CD14-positive monocyte (primary cell): ENCODE measurements at regions not wholly inside any gene's neighbourhood (a gene's known extent, or its start where the extent isn't known, plus 50 kb on each side); places are given as distances from the start of the nearest gene placed in this dataset.
"Not testable (repeated sequence)": the region's sequence is repeated elsewhere in the genome, so short reads cannot be mapped to it uniquely, and the experiment has no call there.

Source experiments
- DNase-seq, 3 donors: peaks; one replicate each; pipeline ENCODE4 v3.0.0-alpha.2; 2011 to 2022
- H2AFZ ChIP-seq: 2 replicates; pipeline ENCODE4 v1.6.0; 2012; ENCODE audit warnings: mild to moderate bottlenecking, low read depth, low read length, inconsistent platforms; ENCODE audit not compliant: insufficient read depth, poor library complexity, severe bottlenecking
- H3K27ac ChIP-seq, 2 donors: 1 replicate in 1 of 2; 2 replicates in 1 of 2; pipeline ENCODE4 v1.5.1; 2012 to 2013; ENCODE audit warnings: low read length in 2 of 2, control low read depth in 1 of 2, inconsistent platforms in 1 of 2, low read depth in 1 of 2, mild to moderate bottlenecking in 1 of 2
- H3K27me3 ChIP-seq, 2 donors: one replicate each; pipeline versions ENCODE4 v1.6.0 to v1.6.1; 2011 to 2013; ENCODE audit warnings: low read length in 2 of 2; ENCODE audit not compliant: control insufficient read depth in 2 of 2, insufficient read depth in 2 of 2
- H3K36me3 ChIP-seq, 2 donors: replicated peaks in 1 of 2; 1 replicate in 1 of 2; 2 replicates in 1 of 2; pipeline versions ENCODE4 v1.5.1 to v1.6.1; 2012 to 2013; ENCODE audit warnings: low read length in 2 of 2, control low read depth in 1 of 2, inconsistent platforms in 1 of 2, mild to moderate bottlenecking in 1 of 2; ENCODE audit not compliant: insufficient read depth in 2 of 2, control insufficient read depth in 1 of 2
- H3K4me1 ChIP-seq, 2 donors: 1 replicate in 1 of 2; 2 replicates in 1 of 2; pipeline versions ENCODE4 v1.5.1 to v1.6.1; 2012 to 2013; ENCODE audit warnings: low read length in 2 of 2, control low read depth in 1 of 2, inconsistent platforms in 1 of 2, mild to moderate bottlenecking in 1 of 2, moderate library complexity in 1 of 2; ENCODE audit not compliant: insufficient read depth in 2 of 2, control insufficient read depth in 1 of 2
- H3K4me2 ChIP-seq: replicated peaks from 2 replicates; pipeline ENCODE3; 2012; ENCODE audit warnings: low read length, moderate library complexity, mild to moderate bottlenecking; ENCODE audit not compliant: poor library complexity, severe bottlenecking; ENCODE audit errors: extremely low read depth
- H3K4me3 ChIP-seq, 3 experiments: fragments of 200-600 bp in 1 of 3; sonication (generic) in 1 of 3; replicated peaks in 1 of 3; 1 replicate in 2 of 3; 2 replicates in 1 of 3; pipeline ENCODE4 v1.5.1; 2011 to 2013; ENCODE audit warnings: low read length in 3 of 3, mild to moderate bottlenecking in 3 of 3, control low read depth in 2 of 3, low read depth in 2 of 3, inconsistent platforms in 1 of 3, moderate library complexity in 1 of 3
- H3K79me2 ChIP-seq: 2 replicates; pipeline ENCODE4 v1.6.0; 2012; ENCODE audit warnings: mild to moderate bottlenecking, control low read depth, inconsistent platforms, low read length, moderate library complexity; ENCODE audit not compliant: insufficient read depth
- H3K9ac ChIP-seq: 2 replicates; pipeline ENCODE4 v1.6.0; 2017; ENCODE audit warnings: low read length, mild to moderate bottlenecking; ENCODE audit not compliant: insufficient read depth, poor library complexity, severe bottlenecking
- H3K9me3 ChIP-seq, 2 donors: replicated peaks in 1 of 2; 1 replicate in 1 of 2; 2 replicates in 1 of 2; pipeline versions ENCODE4 v1.5.1 to v1.6.1; 2012 to 2013; ENCODE audit warnings: low read length in 2 of 2, control low read depth in 1 of 2; ENCODE audit not compliant: control insufficient read depth in 1 of 2, insufficient read depth in 1 of 2
- H4K20me1 ChIP-seq: 2 replicates; pipeline ENCODE4 v1.6.0; 2012; ENCODE audit warnings: mild to moderate bottlenecking, low read length, control low read depth, moderate library complexity; ENCODE audit not compliant: insufficient read depth
- H3K27ac Mint-ChIP-seq, 7 donors: one replicate each; pipeline ENCODE4 v1.8.0; 2020; ENCODE audit warnings: mild to moderate bottlenecking in 7 of 7, mixed read lengths in 7 of 7, moderate library complexity in 6 of 7, inconsistent platforms in 2 of 7
- H3K27me3 Mint-ChIP-seq, 3 donors: one replicate each; pipeline ENCODE4 v1.8.0; 2021 to 2022; ENCODE audit warnings: low read depth in 3 of 3, mild to moderate bottlenecking in 3 of 3, mixed read lengths in 3 of 3, moderate library complexity in 3 of 3, inconsistent platforms in 1 of 3
- H3K36me3 Mint-ChIP-seq, 2 donors: one replicate each; pipeline ENCODE4 v1.8.0; 2020; ENCODE audit warnings: mixed read lengths in 2 of 2, inconsistent platforms in 1 of 2, mild to moderate bottlenecking in 1 of 2
- H3K4me1 Mint-ChIP-seq: one replicate; pipeline ENCODE4 v1.8.0; 2020; ENCODE audit warnings: mild to moderate bottlenecking, mixed read lengths
- H3K4me3 Mint-ChIP-seq, 2 donors: one replicate each; pipeline ENCODE4 v1.8.0; 2020; ENCODE audit warnings: mild to moderate bottlenecking in 2 of 2, mixed read lengths in 2 of 2, moderate library complexity in 1 of 2
- H3K9me3 Mint-ChIP-seq, 7 donors: one replicate each; pipeline ENCODE4 v1.8.0; 2020 to 2022; ENCODE audit warnings: mixed read lengths in 7 of 7, mild to moderate bottlenecking in 6 of 7, moderate library complexity in 6 of 7, inconsistent platforms in 2 of 7
- WGBS: methylation state at CpG from one replicate; pipeline ENCODE4 v1.1.5; 2013; ENCODE audit warnings: missing lambda C conversion rate; ENCODE audit not compliant: insufficient coverage; 5-methylcytosine and 5-hydroxymethylcytosine counted together
- intact Hi-C, 2 donors: fragments of 100-400 bp; cut with micrococcal nuclease; formaldehyde crosslinking; loops; one replicate each; pipeline versions ENCODE4 v1.15.0 to v1.15.1; 2023
- TF ChIP-seq, protein P1 (sequence below): fragments of 200-600 bp; IDR thresholded peaks from one replicate; pipeline ENCODE4 v1.8.0; 2022; ENCODE audit warnings: antibody characterized with exemption, mild to moderate bottlenecking

- no peaks in the 10 kb centered on the region for H3K27me3 Mint-ChIP-seq
- no peak overlapping the region for H3K4me3 Mint-ChIP-seq
- WGBS: 94% methylated on average over 3 of the region's 10 CpGs
- Histone ChIP-seq H3K4me1 (no peaks in the 10 kb centered on the region), H3K79me2 (no peaks in the 10 kb centered on the region), H3K27me3 (no peaks in the 10 kb centered on the region), H3K4me2 (no peak overlapping the region), H3K36me3 (no peaks in the 10 kb centered on the region), H2AFZ (no peak overlapping the region), H3K9me3 (no peaks in the 10 kb centered on the region), H3K27ac (no peak overlapping the region), H3K4me3 (no peak overlapping the region), H4K20me1 (no peaks in the 10 kb centered on the region), H3K9ac (no peak overlapping the region)
- H3K27ac Mint-ChIP-seq: no peak overlapping the region
- H3K36me3 Mint-ChIP-seq: no peaks in the 10 kb centered on the region
- TF ChIP-seq, protein P1, sequence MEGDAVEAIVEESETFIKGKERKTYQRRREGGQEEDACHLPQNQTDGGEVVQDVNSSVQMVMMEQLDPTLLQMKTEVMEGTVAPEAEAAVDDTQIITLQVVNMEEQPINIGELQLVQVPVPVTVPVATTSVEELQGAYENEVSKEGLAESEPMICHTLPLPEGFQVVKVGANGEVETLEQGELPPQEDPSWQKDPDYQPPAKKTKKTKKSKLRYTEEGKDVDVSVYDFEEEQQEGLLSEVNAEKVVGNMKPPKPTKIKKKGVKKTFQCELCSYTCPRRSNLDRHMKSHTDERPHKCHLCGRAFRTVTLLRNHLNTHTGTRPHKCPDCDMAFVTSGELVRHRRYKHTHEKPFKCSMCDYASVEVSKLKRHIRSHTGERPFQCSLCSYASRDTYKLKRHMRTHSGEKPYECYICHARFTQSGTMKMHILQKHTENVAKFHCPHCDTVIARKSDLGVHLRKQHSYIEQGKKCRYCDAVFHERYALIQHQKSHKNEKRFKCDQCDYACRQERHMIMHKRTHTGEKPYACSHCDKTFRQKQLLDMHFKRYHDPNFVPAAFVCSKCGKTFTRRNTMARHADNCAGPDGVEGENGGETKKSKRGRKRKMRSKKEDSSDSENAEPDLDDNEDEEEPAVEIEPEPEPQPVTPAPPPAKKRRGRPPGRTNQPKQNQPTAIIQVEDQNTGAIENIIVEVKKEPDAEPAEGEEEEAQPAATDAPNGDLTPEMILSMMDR: no peak
- H3K4me1 Mint-ChIP-seq: no peaks in the 10 kb centered on the region
- intact Hi-C loops: no loop called here
- peaks cover 3 to 16% (median 4%) of the 10 kb centered on the region in 7 donors for H3K9me3 Mint-ChIP-seq
- DNase-seq: no peak
Measured at GRCh38 chr3:110886222-110886893, 185.3 kb upstream of the NECTIN3 start.

DNA sequence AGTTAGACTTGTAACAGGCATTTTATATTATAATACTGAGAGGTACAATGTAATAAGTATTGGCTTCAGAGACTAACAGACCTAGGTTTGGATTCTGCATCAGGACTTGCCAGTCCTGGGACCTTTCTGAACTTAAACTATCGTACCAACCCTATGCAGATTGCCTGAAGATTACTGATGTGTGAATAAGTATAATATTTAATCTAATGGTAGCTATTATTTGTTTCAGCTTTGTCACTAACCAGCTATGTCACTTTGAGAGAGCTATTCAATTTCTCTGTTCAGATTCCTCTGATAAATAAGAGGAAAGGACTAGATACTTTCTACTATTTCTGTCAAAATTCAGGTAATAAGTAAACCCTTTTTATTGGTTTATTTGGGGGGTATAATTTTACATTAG, 184.4 kb upstream of the NECTIN3 start:
- Histone ChIP-seq H3K9me3 (peaks cover 0 to 2% of the 10 kb centered on the region in 2 donors), H3K4me2 (no peak overlapping the region), H2AFZ (no peak overlapping the region), H3K79me2 (no peaks in the 10 kb centered on the region), H3K27ac (no peak overlapping the region), H3K27me3 (no peaks in the 10 kb centered on the region), H3K4me1 (no peaks in the 10 kb centered on the region), H3K4me3 (no peak overlapping the region), H3K9ac (no peak overlapping the region), H4K20me1 (no peaks in the 10 kb centered on the region), H3K36me3 (no peaks in the 10 kb centered on the region)
- WGBS: no CpG with 5 or more reads among the region's 1 CpG
- Mint-ChIP-seq H3K36me3 (no peaks in the 10 kb centered on the region), H3K27ac (no peak overlapping the region), H3K4me1 (no peaks in the 10 kb centered on the region), H3K4me3 (no peak overlapping the region), H3K9me3 (peaks cover 4 to 17% (median 6%) of the 10 kb centered on the region in 7 donors), H3K27me3 (no peaks in the 10 kb centered on the region)
- intact Hi-C loops: no loop called here
- DNase-seq: no peak
- TF ChIP-seq, protein P1: no peak

GRCh38 chr3:110888625-110889375, 182.8 kb upstream of the NECTIN3 start:
- H3K4me3 ChIP-seq, H3K4me3 Mint-ChIP-seq, H3K4me1 Mint-ChIP-seq, H3K36me3 Mint-ChIP-seq, H3K79me2 ChIP-seq, intact Hi-C loops, H3K27me3 Mint-ChIP-seq, H4K20me1 ChIP-seq, H3K36me3 ChIP-seq, H3K27me3 ChIP-seq, H3K27ac ChIP-seq, H3K9ac ChIP-seq, H2AFZ ChIP-seq, H3K9me3 ChIP-seq, DNase-seq, H3K4me1 ChIP-seq, H3K4me2 ChIP-seq, H3K27ac Mint-ChIP-seq: not testable (repeated sequence)
- 91% methylated on average over 18 of the region's 33 CpGs for WGBS
- peaks cover 3 to 21% (median 7%) of the 10 kb centered on the region in 7 donors for H3K9me3 Mint-ChIP-seq
